Neural progenitor cell (in vitro differentiated cells): ENCODE measurements at regions not wholly inside any gene's neighbourhood (a gene's known extent, or its start where the extent isn't known, plus 50 kb on each side); places are given as distances from the start of the nearest gene placed in this dataset.

Experiments
- EZH2 ChIP-seq: fragments of 200-600 bp; sonication (generic); IDR thresholded peaks from 2 replicates; pipeline ENCODE4 v1.6.1; 2017; ENCODE audit warnings: antibody characterized with exemption, mild to moderate bottlenecking, moderate library complexity
- EZH2phosphoT487 ChIP-seq: fragments of 200-600 bp; sonication (generic); IDR thresholded peaks from 2 replicates; pipeline ENCODE4 v1.6.1; 2017; ENCODE audit warnings: antibody characterized with exemption
- TF ChIP-seq, protein P1 (sequence below): fragments of 200-600 bp; sonication (generic); IDR thresholded peaks from 2 replicates; pipeline ENCODE4 v1.5.1; 2017; ENCODE audit warnings: antibody characterized with exemption, mild to moderate bottlenecking

GRCh38 chr4:112947616-112948015 is 101.8 kb upstream of the ANK2 start:
- TF ChIP-seq, protein P1, sequence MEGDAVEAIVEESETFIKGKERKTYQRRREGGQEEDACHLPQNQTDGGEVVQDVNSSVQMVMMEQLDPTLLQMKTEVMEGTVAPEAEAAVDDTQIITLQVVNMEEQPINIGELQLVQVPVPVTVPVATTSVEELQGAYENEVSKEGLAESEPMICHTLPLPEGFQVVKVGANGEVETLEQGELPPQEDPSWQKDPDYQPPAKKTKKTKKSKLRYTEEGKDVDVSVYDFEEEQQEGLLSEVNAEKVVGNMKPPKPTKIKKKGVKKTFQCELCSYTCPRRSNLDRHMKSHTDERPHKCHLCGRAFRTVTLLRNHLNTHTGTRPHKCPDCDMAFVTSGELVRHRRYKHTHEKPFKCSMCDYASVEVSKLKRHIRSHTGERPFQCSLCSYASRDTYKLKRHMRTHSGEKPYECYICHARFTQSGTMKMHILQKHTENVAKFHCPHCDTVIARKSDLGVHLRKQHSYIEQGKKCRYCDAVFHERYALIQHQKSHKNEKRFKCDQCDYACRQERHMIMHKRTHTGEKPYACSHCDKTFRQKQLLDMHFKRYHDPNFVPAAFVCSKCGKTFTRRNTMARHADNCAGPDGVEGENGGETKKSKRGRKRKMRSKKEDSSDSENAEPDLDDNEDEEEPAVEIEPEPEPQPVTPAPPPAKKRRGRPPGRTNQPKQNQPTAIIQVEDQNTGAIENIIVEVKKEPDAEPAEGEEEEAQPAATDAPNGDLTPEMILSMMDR, result no peak
- TF ChIP-seq EZH2phosphoT487 (no peak), EZH2 (no peak)
